ENCODE measurements at regions not wholly inside any gene's neighbourhood (a gene's known extent, or its start where the extent isn't known, plus 50 kb on each side); places are given as distances from the start of the nearest gene placed in this dataset.
"Not testable (repeated sequence)": the region's sequence is repeated elsewhere in the genome, so short reads cannot be mapped to it uniquely, and the experiment has no call there.

DNA sequence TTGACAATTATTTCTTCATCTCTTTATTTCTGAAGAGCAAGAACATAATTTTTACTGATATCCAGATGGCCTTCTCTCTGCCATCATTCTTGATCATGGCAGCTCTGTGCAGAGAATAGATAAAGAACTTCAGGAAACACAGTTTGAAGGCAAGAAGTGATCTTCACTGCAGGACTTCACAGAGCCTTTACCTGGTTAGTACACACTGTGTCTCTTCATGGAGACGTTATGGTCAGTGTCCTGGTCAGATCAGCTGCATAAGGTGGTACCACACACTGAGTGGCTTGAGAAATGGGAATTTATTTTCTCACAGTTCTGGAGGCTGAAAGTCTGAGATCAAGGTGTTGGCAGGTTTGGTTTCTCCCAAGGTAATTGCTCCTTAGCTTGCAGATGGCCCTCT, 129.5 kb downstream of the UTP18 start:
- no peak for DNase-seq

DNA sequence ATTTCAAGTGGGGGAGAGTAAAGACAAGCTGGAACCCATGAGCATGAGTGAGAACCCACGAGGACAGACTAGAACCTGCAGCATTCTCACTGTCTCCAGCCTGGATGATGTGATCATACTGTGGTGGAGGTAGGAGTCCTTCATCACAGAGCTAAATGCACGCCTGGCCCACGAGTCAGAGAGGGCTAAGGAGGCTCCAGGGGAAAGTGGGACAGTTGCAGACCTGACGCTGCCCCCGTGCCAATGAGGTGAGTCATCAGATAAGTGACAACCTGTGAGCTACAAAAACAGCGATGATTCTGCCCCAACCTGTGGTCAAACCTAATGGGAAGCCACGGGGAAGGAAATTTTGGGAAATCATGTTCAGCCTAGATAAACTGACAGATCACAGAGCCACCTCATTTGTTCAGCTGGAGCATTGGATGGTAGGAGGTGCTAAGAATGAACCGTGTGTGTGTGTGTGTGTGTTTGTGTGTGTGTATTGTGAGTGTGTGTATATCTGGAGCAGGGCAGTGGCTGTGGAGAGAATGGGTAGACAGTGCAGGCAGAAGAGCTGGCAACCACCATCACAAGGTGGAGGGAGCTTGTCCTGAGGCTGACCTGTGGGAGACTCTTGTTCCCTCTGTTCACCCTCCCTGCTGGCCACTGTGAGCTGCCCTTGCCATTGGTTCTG, 131.8 kb downstream of the UTP18 start:
- no peak for DNase-seq

- no peak for DNase-seq
Observed at GRCh38 chr17:51395621-51396020, 135.3 kb downstream of the UTP18 start.

DNA sequence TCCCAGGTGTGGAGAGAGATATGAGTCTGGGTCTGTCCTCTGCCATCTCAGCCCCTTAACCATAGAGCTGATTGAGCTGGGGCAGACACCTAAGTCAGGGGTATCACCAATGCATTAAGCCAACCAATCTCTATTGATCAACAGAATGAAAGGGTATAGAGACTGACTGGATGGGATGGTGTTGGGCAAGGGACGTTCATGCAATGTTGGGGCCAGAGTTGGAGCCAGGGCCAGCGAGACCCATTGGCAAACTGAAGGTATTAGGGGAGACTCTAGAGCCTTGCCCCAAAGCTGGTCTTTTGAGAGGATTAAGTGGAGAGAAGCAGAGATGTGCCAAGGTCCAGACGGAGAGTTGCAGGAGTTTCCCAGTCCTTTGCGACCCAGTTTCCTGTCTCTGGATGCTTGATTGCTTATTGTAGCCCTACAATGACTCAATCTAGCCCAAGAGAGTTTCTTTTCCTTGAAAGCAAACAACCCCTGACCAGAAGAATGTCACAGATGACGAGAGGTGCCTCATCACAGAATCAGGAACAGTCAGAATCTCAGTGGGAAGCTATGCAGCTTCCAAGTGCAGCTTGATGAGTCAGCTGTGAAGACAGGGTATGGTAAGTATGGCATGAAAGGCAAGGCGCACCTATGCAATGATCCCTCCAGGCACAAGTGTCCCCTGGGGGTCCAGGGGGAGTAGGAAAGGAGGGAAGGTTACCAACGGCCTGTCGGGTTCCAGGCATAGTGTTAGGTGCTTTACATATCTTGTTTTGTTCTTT, 137.2 kb downstream of the UTP18 start:
- DNase-seq, result no peak

DNA sequence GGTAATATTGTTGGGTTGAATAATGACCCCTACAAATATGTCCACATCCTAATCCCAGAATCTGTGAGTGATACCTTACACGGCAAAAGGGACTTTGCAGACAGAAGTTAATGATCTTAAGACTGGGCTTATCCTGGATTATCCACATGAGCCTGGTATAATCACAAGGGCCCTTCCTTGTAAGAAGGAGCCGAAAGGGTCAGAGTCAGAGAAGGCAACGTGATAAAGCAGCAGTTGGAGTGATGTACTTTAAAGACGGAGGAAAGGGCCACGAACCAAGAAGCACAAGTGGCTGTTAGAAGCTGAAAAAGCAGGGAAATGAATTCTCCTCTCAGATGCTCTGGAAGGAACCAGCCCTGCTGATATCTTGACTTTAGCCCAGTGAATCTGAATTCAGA, 137.8 kb downstream of the UTP18 start:
- no peak for DNase-seq

GRCh38 chr17:51398687-51399086, 138.3 kb downstream of the UTP18 start:
- DNase-seq, result peak; percentile 29

GRCh38 chr17:51401279-51401678, 140.9 kb downstream of the UTP18 start:
- no peak for DNase-seq

- peak; percentile 21 for DNase-seq
Observed at GRCh38 chr17:51402899-51403298, 142.6 kb downstream of the UTP18 start.

DNA sequence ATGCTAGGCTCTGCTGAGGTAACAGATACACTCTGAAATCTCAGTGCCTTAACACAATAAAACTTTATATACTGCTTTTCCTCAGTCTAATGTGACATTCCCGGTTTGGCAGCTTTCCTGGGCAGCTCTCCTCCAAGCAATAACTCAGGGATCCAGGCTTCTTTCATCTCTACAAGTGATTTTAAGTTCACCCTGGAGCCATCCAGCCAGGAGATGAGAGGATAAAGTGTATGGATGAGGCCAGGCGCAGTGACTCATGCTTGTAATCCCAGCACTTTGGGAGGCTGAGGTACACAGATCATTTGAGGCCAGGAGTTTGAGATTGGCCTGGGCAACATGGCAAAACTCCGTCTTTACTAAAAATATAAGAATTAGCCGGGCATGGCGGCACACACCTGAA, 147.2 kb downstream of the UTP18 start:
- DNase-seq, result no peak

DNA sequence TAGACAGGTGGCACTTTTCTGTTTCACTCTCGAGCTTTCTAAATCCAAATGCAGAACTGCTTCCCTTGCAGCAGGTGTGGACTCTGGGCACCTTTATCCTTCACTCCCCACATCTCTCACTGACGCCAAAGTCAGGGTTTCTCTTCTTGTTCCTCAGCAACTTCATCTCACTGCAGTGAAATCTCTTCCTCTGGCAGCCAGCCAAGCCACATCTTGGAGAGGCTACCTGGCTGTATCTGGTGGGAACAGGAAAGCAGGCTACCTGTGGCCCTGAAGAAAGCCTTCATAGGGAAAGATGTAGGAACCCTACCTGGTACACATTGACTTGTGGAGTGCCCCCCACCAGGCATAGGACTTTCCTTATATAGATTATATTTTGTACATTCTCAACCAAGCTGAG, 159.1 kb downstream of the UTP18 start:
- no peak for DNase-seq

GRCh38 chr17:51421525-51421924, 161.2 kb downstream of the UTP18 start:
- no peak for DNase-seq

- DNase-seq, result no peak
Observed at GRCh38 chr17:51422634-51423033, 162.3 kb downstream of the UTP18 start.

- DNase-seq, result no peak
Observed at GRCh38 chr17:51423421-51424160, 163.2 kb downstream of the UTP18 start.

DNA sequence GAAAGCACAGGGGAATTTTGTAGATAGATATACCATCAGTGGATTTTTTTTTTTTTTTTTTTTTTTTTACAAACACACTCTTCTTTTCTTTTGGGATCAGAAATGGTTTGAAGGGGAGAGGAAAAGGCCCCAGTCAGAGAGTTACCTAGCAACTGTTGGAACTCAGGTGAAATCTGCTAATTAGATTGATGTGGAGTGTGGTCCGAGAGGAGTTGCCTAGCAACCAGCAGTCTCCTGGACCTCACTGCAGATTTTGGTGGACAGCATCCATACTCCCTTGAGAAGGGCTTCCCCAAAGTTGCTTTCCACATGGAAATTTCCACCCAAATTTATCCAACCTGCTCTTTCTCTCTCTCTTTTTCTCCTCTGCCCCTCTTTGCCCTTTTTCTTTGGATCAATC, 165.4 kb downstream of the UTP18 start:
- no peak for DNase-seq

GRCh38 chr17:51427323-51427811, 167.0 kb downstream of the UTP18 start:
- peak; percentile 61 for DNase-seq

- DNase-seq, result no peak
Observed at GRCh38 chr17:51427856-51428255, 167.5 kb downstream of the UTP18 start.

- no peak for DNase-seq
Observed at GRCh38 chr17:51428668-51429495, 168.5 kb downstream of the UTP18 start.

GRCh38 chr17:51429938-51430337, 169.6 kb downstream of the UTP18 start:
- not testable (repeated sequence) for DNase-seq

DNA sequence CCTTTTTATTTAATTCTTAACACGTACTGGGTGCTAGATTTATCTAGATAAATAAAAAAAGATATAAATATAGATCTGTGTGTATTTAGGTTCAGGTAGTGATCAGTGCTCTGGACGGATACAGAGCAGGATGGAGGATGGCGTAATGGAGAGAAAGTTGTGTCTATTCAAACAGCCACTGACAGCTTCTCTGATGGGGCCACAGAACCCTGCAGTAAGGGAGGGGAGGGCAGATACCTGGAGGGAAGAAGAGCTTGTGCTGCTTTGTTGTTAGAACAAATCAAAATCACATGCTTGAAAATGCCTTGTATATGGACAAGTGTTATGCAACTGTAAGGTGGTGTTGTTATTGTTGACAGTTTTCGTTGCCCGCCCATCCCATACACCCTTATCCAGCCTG, 170.2 kb downstream of the UTP18 start:
- DNase-seq, result no peak

GRCh38 chr17:51434434-51435170, 174.3 kb downstream of the UTP18 start:
- no peak for DNase-seq

GRCh38 chr17:51435171-51435552, 174.8 kb downstream of the UTP18 start:
- DNase-seq, result no peak

GRCh38 chr17:51435641-51436091, 175.3 kb downstream of the UTP18 start:
- DNase-seq, result peak; percentile 35

Data from eye (tissue), 1 donor.